CD4-positive, alpha-beta memory T cell (primary cell): ENCODE measurements at regions not wholly inside any gene's neighbourhood (a gene's known extent, or its start where the extent isn't known, plus 50 kb on each side); places are given as distances from the start of the nearest gene placed in this dataset.

Experiments
- CTCF ChIA-PET: fragments of 350-600 bp; sonication (Branson Sonifier 250); formaldehyde crosslinking; loops from one replicate; lab custom pipeline; 2021; ENCODE audit warnings: inconsistent platforms; ENCODE audit not compliant: partially characterized antibody; lab: Charles Lee
- POLR2A ChIA-PET: fragments of 350-600 bp; sonication (Branson Sonifier 250); formaldehyde crosslinking; loops from one replicate; lab custom pipeline; 2021; ENCODE audit not compliant: partially characterized antibody; lab: Charles Lee
- DNase-seq, 5 donors: peaks; one replicate each; pipeline versions ENCODE4 v3.0.0 to v3.0.0-alpha.2; 2020 to 2022; ENCODE audit warnings: mixed read lengths in 1 of 5
- H3K27ac ChIP-seq: one replicate; pipeline ENCODE4 v1.7.0; 2013; ENCODE audit warnings: low read depth, low read length
- H3K27me3 ChIP-seq: 2 replicates; pipeline ENCODE4 v1.7.0; 2013; ENCODE audit warnings: mild to moderate bottlenecking, low read length, moderate library complexity; ENCODE audit not compliant: insufficient read depth
- H3K36me3 ChIP-seq: 2 replicates; pipeline ENCODE4 v1.7.0; 2013; ENCODE audit warnings: mild to moderate bottlenecking, low read length, moderate library complexity; ENCODE audit not compliant: insufficient read depth
- H3K4me1 ChIP-seq: 2 replicates; pipeline ENCODE4 v1.7.0; 2013; ENCODE audit warnings: mild to moderate bottlenecking, low read length, moderate library complexity; ENCODE audit not compliant: insufficient read depth
- H3K4me3 ChIP-seq, 2 donors: one replicate each; pipeline ENCODE4 v1.7.0; 2013; ENCODE audit warnings: low read length in 2 of 2, mild to moderate bottlenecking in 1 of 2
- H3K9me3 ChIP-seq, 2 donors: one replicate each; pipeline ENCODE4 v1.7.0; 2013; ENCODE audit warnings: low read length in 2 of 2, control low read depth in 1 of 2; ENCODE audit not compliant: control insufficient read depth in 1 of 2
- H3K27ac Mint-ChIP-seq, 7 donors: one replicate each; pipeline ENCODE4 v1.8.0; 2020 to 2021; ENCODE audit warnings: mixed read lengths in 7 of 7, mild to moderate bottlenecking in 6 of 7, inconsistent platforms in 3 of 7, moderate library complexity in 3 of 7
- H3K27me3 Mint-ChIP-seq, 2 donors: one replicate each; pipeline ENCODE4 v1.8.0; 2020 to 2021; ENCODE audit warnings: mixed read lengths in 2 of 2
- H3K36me3 Mint-ChIP-seq, 2 donors: one replicate each; pipeline ENCODE4 v1.8.0; 2020 to 2021; ENCODE audit warnings: mixed read lengths in 2 of 2, inconsistent platforms in 1 of 2, mild to moderate bottlenecking in 1 of 2
- H3K4me1 Mint-ChIP-seq, 4 donors: one replicate each; pipeline ENCODE4 v1.8.0; 2020 to 2021; ENCODE audit warnings: mixed read lengths in 4 of 4, mild to moderate bottlenecking in 1 of 4
- H3K4me3 Mint-ChIP-seq, 8 donors: one replicate each; pipeline ENCODE4 v1.8.0; 2020 to 2021; ENCODE audit warnings: mixed read lengths in 8 of 8, mild to moderate bottlenecking in 7 of 8, moderate library complexity in 6 of 8, inconsistent platforms in 3 of 8
- H3K9me3 Mint-ChIP-seq, 8 donors: one replicate each; pipeline ENCODE4 v1.8.0; 2020 to 2021; ENCODE audit warnings: mixed read lengths in 8 of 8, mild to moderate bottlenecking in 5 of 8, inconsistent platforms in 3 of 8, moderate library complexity in 1 of 8
- intact Hi-C: fragments of 100-400 bp; cut with micrococcal nuclease; formaldehyde crosslinking; loops from one replicate; pipeline ENCODE4 v1.15.1; 2023

- no peak overlapping the region for H3K27ac Mint-ChIP-seq
- H3K36me3 Mint-ChIP-seq, result no peaks in the 10 kb centered on the region
- no peaks in the 10 kb centered on the region for H3K27me3 Mint-ChIP-seq
- Histone ChIP-seq H3K4me1 (no peaks in the 10 kb centered on the region), H3K27ac (no peak overlapping the region), H3K4me3 (no peak overlapping the region), H3K27me3 (no peaks in the 10 kb centered on the region), H3K9me3 (no peaks in the 10 kb centered on the region), H3K36me3 (no peaks in the 10 kb centered on the region)
- intact Hi-C loops, result no loop called here
- H3K4me1 Mint-ChIP-seq, result no peaks in the 10 kb centered on the region
- POLR2A ChIA-PET, result no interaction called here
- CTCF ChIA-PET, result no interaction called here
- peaks cover 0 to 19% (median 3%) of the 10 kb centered on the region in 8 donors for H3K9me3 Mint-ChIP-seq
- no peak overlapping the region for H3K4me3 Mint-ChIP-seq
- DNase-seq, result no peak
These were observed 576.9 kb downstream of the OTOL1 start for GRCh38 chr3:162073422-162073975.

- Mint-ChIP-seq H3K4me3 (no peak overlapping the region), H3K9me3 (peaks cover 0 to 21% (median 2%) of the 10 kb centered on the region in 8 donors), H3K27ac (no peak overlapping the region), H3K4me1 (no peaks in the 10 kb centered on the region), H3K36me3 (no peaks in the 10 kb centered on the region), H3K27me3 (no peaks in the 10 kb centered on the region)
- H3K4me3 ChIP-seq, result no peak overlapping the region
- H3K9me3 ChIP-seq, result no peaks in the 10 kb centered on the region
- intact Hi-C loops, result no loop called here
- no peak for DNase-seq
- CTCF ChIA-PET, result no interaction called here
- no peak overlapping the region for H3K27ac ChIP-seq
- no peaks in the 10 kb centered on the region for H3K36me3 ChIP-seq
- no peaks in the 10 kb centered on the region for H3K4me1 ChIP-seq
- POLR2A ChIA-PET, result no interaction called here
- no peaks in the 10 kb centered on the region for H3K27me3 ChIP-seq
These were observed 580.5 kb downstream of the OTOL1 start for GRCh38 chr3:162077108-162077507.

- Mint-ChIP-seq H3K27ac (no peak overlapping the region), H3K4me1 (no peaks in the 10 kb centered on the region)
- POLR2A ChIA-PET, result no interaction called here
These were observed 585.9 kb downstream of the OTOL1 start for GRCh38 chr3:162082516-162082915.

GRCh38 chr3:162087361-162087760 lies 590.8 kb downstream of the OTOL1 start:
- Mint-ChIP-seq H3K9me3 (peaks cover 0 to 9% (median 5%) of the 10 kb centered on the region in 8 donors), H3K4me3 (no peak overlapping the region), H3K36me3 (no peaks in the 10 kb centered on the region), H3K4me1 (no peaks in the 10 kb centered on the region), H3K27ac (no peak overlapping the region), H3K27me3 (no peaks in the 10 kb centered on the region)
- no peaks in the 10 kb centered on the region for H3K9me3 ChIP-seq
- no peak overlapping the region for H3K4me3 ChIP-seq
- intact Hi-C loops, result no loop called here
- H3K36me3 ChIP-seq, result no peaks in the 10 kb centered on the region
- no peak for DNase-seq
- CTCF ChIA-PET, result no interaction called here
- no peaks in the 10 kb centered on the region for H3K27me3 ChIP-seq
- no peaks in the 10 kb centered on the region for H3K4me1 ChIP-seq
- POLR2A ChIA-PET, result no interaction called here
- no peak overlapping the region for H3K27ac ChIP-seq

More at GRCh38 chr3:162082516-162082915, 585.9 kb downstream of the OTOL1 start:
- intact Hi-C loops, result no loop called here
- Histone ChIP-seq H3K27me3 (no peaks in the 10 kb centered on the region), H3K4me1 (no peaks in the 10 kb centered on the region), H3K36me3 (no peaks in the 10 kb centered on the region), H3K27ac (no peak overlapping the region), H3K9me3 (no peaks in the 10 kb centered on the region), H3K4me3 (no peak overlapping the region)
- CTCF ChIA-PET, result no interaction called here
- DNase-seq, result no peak
- Mint-ChIP-seq H3K36me3 (no peaks in the 10 kb centered on the region), H3K27me3 (no peaks in the 10 kb centered on the region), H3K9me3 (peaks cover 0 to 5% (median 2%) of the 10 kb centered on the region in 8 donors), H3K4me3 (no peak overlapping the region)

- DNase-seq, result no peak
- H3K4me3 ChIP-seq, result no peak overlapping the region
- H3K4me3 Mint-ChIP-seq, result no peak overlapping the region
- no peaks in the 10 kb centered on the region for H3K9me3 ChIP-seq
- H3K27ac ChIP-seq, result no peak overlapping the region
- no peaks in the 10 kb centered on the region for H3K4me1 Mint-ChIP-seq
- peaks cover 0 to 16% (median 5%) of the 10 kb centered on the region in 8 donors for H3K9me3 Mint-ChIP-seq
- H3K4me1 ChIP-seq, result no peaks in the 10 kb centered on the region
- no peak overlapping the region for H3K27ac Mint-ChIP-seq
- H3K27me3 Mint-ChIP-seq, result no peaks in the 10 kb centered on the region
- intact Hi-C loops, result no loop called here
- CTCF ChIA-PET, result no interaction called here
- H3K36me3 ChIP-seq, result no peaks in the 10 kb centered on the region
- no peaks in the 10 kb centered on the region for H3K36me3 Mint-ChIP-seq
- H3K27me3 ChIP-seq, result no peaks in the 10 kb centered on the region
- POLR2A ChIA-PET, result no interaction called here
These were observed 596.1 kb downstream of the OTOL1 start for GRCh38 chr3:162092751-162093150.

- H3K27me3 Mint-ChIP-seq, result no peaks in the 10 kb centered on the region
- Histone ChIP-seq H3K4me3 (no peak overlapping the region), H3K4me1 (no peaks in the 10 kb centered on the region), H3K27ac (no peak overlapping the region), H3K9me3 (no peaks in the 10 kb centered on the region), H3K27me3 (no peaks in the 10 kb centered on the region), H3K36me3 (no peaks in the 10 kb centered on the region)
- no peak for DNase-seq
- ChIA-PET POLR2A (no interaction called here), CTCF (no interaction called here)
- H3K27ac Mint-ChIP-seq, result no peak overlapping the region
- peaks cover 0 to 15% (median 8%) of the 10 kb centered on the region in 8 donors for H3K9me3 Mint-ChIP-seq
- no peak overlapping the region for H3K4me3 Mint-ChIP-seq
- no peaks in the 10 kb centered on the region for H3K36me3 Mint-ChIP-seq
- no peaks in the 10 kb centered on the region for H3K4me1 Mint-ChIP-seq
- intact Hi-C loops, result no loop called here
These were observed 597.7 kb downstream of the OTOL1 start for GRCh38 chr3:162094301-162094700.

- DNase-seq, result no peak
- Mint-ChIP-seq H3K36me3 (no peaks in the 10 kb centered on the region), H3K4me1 (no peaks in the 10 kb centered on the region), H3K27ac (no peak overlapping the region), H3K9me3 (peaks cover 0 to 11% (median 7%) of the 10 kb centered on the region in 8 donors), H3K27me3 (no peaks in the 10 kb centered on the region), H3K4me3 (no peak overlapping the region)
- CTCF ChIA-PET, result no interaction called here
- Histone ChIP-seq H3K4me3 (no peak overlapping the region), H3K27ac (no peak overlapping the region), H3K4me1 (no peaks in the 10 kb centered on the region), H3K36me3 (no peaks in the 10 kb centered on the region), H3K9me3 (no peaks in the 10 kb centered on the region), H3K27me3 (no peaks in the 10 kb centered on the region)
- intact Hi-C loops, result no loop called here
- POLR2A ChIA-PET, result no interaction called here
These were observed 600.3 kb downstream of the OTOL1 start for GRCh38 chr3:162096874-162097273.

GRCh38 chr3:162103808-162104207 lies 607.2 kb downstream of the OTOL1 start:
- intact Hi-C loops, result no loop called here
- Histone ChIP-seq H3K9me3 (no peaks in the 10 kb centered on the region), H3K27me3 (no peaks in the 10 kb centered on the region), H3K4me1 (no peaks in the 10 kb centered on the region), H3K27ac (no peak overlapping the region), H3K4me3 (no peak overlapping the region), H3K36me3 (no peaks in the 10 kb centered on the region)
- DNase-seq, result no peak
- Mint-ChIP-seq H3K27me3 (no peaks in the 10 kb centered on the region), H3K4me3 (no peak overlapping the region), H3K27ac (no peak overlapping the region), H3K9me3 (peaks cover 0 to 9% (median 6%) of the 10 kb centered on the region in 8 donors), H3K36me3 (no peaks in the 10 kb centered on the region), H3K4me1 (no peaks in the 10 kb centered on the region)
- ChIA-PET POLR2A (no interaction called here), CTCF (no interaction called here)
